ENCODE measurements at regions not wholly inside any gene's neighbourhood (a gene's known extent, or its start where the extent isn't known, plus 50 kb on each side); places are given as distances from the start of the nearest gene placed in this dataset.

DNA sequence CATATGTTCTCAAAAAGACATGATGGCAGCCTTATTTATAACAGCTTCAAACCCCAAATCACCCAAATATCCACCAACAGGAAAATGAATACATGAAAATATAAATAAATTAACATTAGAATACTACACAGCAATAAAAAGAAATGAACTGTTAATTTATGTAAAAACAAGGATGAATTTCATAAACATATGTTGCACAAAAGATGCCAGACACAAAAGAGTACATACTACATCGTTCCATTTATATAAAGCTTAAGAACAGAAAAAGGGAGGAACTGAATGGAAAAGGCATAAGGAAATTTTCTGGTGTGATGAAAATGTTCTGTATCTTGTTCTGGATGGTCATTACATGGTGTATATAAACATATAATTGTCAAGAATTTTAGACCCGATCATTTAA, 69.9 kb upstream of the TUSC7 start:
- FAIRE-seq, result no peak
- in situ Hi-C loops (cut with MboI), result no loop called here
- no peaks in the 10 kb centered on the region for H3K4me1 ChIP-seq (ENCODE audit: control insufficient read depth, insufficient read depth, low read length)
- no peaks in the 10 kb centered on the region for H3K9me3 ChIP-seq (replicated peaks; ENCODE audit: control insufficient read depth, insufficient read depth, low read length)
- POLR2A ChIA-PET, result no interaction called here
- intact Hi-C loops (cut with micrococcal nuclease; ENCODE audit: unreplicated experiment), result no loop called here
- WGBS (ENCODE audit: insufficient coverage, insufficient replicate concordance, low lambda C conversion rate, missing lambda C conversion rate), result 0% methylated on average over 2 of the region's 2 CpGs
- TF ChIP-seq PML (IDR thresholded peaks at IDR 0.05; ENCODE audit: low read length), result no peak
- no peak for TF ChIP-seq MTA3 (IDR thresholded peaks at IDR 0.05; ENCODE audit: borderline replicate concordance, low read length)
- no peak for TF ChIP-seq HDGF (IDR thresholded peaks at IDR 0.05)
- no peak for TF ChIP-seq ETV6 (conservative IDR thresholded peaks at IDR 0.05 in 1 of 2, IDR thresholded peaks at IDR 0.05 in 1 of 2; ENCODE audit: borderline replicate concordance in 1 of 2, low read depth in 1 of 2)
- TF ChIP-seq ZZZ3 (IDR thresholded peaks at IDR 0.05; ENCODE audit: control insufficient read depth, insufficient read length, low read depth), result no peak
- TF ChIP-seq CEBPB (IDR thresholded peaks at IDR 0.05; ENCODE audit: borderline replicate concordance in 1 of 2, low read depth in 2 of 2, low read length in 2 of 2), result no peak
- no peak for TF ChIP-seq HDAC2 (IDR thresholded peaks at IDR 0.05)
- no peak for TF ChIP-seq YBX1 (IDR thresholded peaks at IDR 0.05)
- TF ChIP-seq IRF4 (IDR thresholded peaks at IDR 0.05; ENCODE audit: low read depth, low read length), result no peak
- TF ChIP-seq RB1 (IDR thresholded peaks at IDR 0.05; ENCODE audit: borderline replicate concordance), result no peak
- TF ChIP-seq GABPA (IDR thresholded peaks at IDR 0.05; ENCODE audit: low read depth), result no peak
- TF ChIP-seq SKIL (IDR thresholded peaks at IDR 0.05; ENCODE audit: low read depth, poor library complexity, severe bottlenecking), result no peak
- H3K27me3 ChIP-seq (replicated peaks in 1 of 2; ENCODE audit: control insufficient read depth in 2 of 2, insufficient read depth in 2 of 2, low read length in 1 of 2), result no peaks in the 10 kb centered on the region
- H3K36me3 ChIP-seq (ENCODE audit: control insufficient read depth in 2 of 2, insufficient read depth in 2 of 2, low read length in 1 of 2), result no peaks in the 10 kb centered on the region
- RAD21 ChIA-PET (ENCODE audit: unreplicated experiment), result no interaction called here
- no peak for ATAC-seq
- H3K9ac ChIP-seq (ENCODE audit: control insufficient read depth, insufficient read depth, low read length), result no peak overlapping the region
- H3K4me2 ChIP-seq (ENCODE audit: control insufficient read depth, insufficient read depth), result no peak overlapping the region
- no peak for DNase-seq (ENCODE audit: low read depth, low spot score)
- CTCF ChIA-PET, result no interaction called here
- H4K20me1 ChIP-seq (ENCODE audit: control insufficient read depth, insufficient read depth), result no peaks in the 10 kb centered on the region
- SMC1A ChIA-PET (ENCODE audit: uncharacterized antibody, unreplicated experiment), result interaction anchor here (0.5 kb wide), 1 partner anchor 41 kb away, joined by 3 read pairs; no protein-coding TSS in a partner anchor
- H3K27ac ChIP-seq (ENCODE audit: control insufficient read depth, insufficient read depth), result no peak overlapping the region
- no TSS peak for BruUV-seq (replicated peaks)
- H2AFZ ChIP-seq (ENCODE audit: control insufficient read depth, low read depth, low read length), result no peak overlapping the region
- H3K79me2 ChIP-seq (ENCODE audit: control insufficient read depth, insufficient read depth, low read length), result no peaks in the 10 kb centered on the region
- no peak overlapping the region for H3K4me3 ChIP-seq

Measured in GM12878 (cell line).